Fibroblast of villous mesenchyme (primary cell): ENCODE measurements at regions not wholly inside any gene's neighbourhood (a gene's known extent, or its start where the extent isn't known, plus 50 kb on each side); places are given as distances from the start of the nearest gene placed in this dataset.
A peak's percentile ranks its signal among the peaks of the same experiment; 100 is the strongest.

ENCODE experiments used
- DNase-seq: peaks from one replicate; pipeline ENCODE4 v3.0.0-alpha.2; 2010; ENCODE audit warnings: low read depth
- H3K4me3 ChIP-seq: 2 replicates; pipeline ENCODE4 v1.5.1; 2011; ENCODE audit warnings: low read depth, mild to moderate bottlenecking, low read length
- CTCF ChIP-seq: IDR thresholded peaks from 2 replicates; pipeline ENCODE4 v1.5.1; 2012; ENCODE audit warnings: low read depth, mild to moderate bottlenecking, low read length; ENCODE audit not compliant: insufficient read depth

DNA sequence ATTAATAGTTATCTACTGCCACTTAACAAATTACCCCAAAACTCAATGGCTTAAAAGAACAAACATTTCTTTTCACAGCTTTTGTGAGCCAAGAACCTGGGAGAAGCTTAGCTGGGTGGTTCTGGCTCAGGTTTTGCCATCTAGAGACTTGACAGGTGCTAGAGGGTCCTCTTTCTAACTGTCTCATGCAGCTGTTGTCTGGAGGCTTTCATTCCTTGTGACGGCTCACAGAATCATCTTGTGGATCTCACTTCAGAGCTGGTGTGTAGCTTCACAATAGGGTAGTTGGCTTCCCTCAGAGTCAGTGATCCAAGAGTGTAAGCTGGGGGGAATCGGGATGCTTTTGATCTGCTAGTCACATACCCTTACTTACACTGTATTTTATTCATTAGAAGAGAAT, 81.2 kb upstream of the APC start:
- TF ChIP-seq CTCF = no peak
- H3K4me3 ChIP-seq = no peak overlapping the region
- no peak for DNase-seq

GRCh38 chr5:112657804-112658203, 79.9 kb upstream of the APC start:
- TF ChIP-seq CTCF = no peak
- no peak for DNase-seq
- no peak overlapping the region for H3K4me3 ChIP-seq

- no peak overlapping the region for H3K4me3 ChIP-seq
- no peak for TF ChIP-seq CTCF
- no peak for DNase-seq
These were observed 77.3 kb upstream of the APC start for GRCh38 chr5:112660359-112660758.

DNA sequence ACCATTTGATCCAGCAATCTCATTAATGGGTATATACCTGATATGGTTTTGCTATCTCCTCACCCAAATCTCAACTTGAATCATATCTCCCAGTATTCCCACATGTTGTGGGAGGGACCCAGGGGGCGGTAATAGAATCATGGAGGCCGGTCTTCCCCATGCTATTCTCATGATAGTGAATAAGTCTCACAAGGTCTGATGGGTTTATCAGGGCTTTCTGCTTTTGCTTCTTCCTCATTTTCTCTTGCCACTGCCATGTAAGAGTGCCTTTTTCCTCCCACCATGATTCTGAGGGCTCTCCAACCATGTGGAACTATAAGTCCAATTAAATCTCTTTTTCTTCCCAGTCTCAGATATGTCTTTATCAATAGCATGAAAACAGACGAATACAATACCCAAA, 74.5 kb upstream of the APC start:
- no peak overlapping the region for H3K4me3 ChIP-seq
- TF ChIP-seq CTCF = no peak
- no peak for DNase-seq

DNA sequence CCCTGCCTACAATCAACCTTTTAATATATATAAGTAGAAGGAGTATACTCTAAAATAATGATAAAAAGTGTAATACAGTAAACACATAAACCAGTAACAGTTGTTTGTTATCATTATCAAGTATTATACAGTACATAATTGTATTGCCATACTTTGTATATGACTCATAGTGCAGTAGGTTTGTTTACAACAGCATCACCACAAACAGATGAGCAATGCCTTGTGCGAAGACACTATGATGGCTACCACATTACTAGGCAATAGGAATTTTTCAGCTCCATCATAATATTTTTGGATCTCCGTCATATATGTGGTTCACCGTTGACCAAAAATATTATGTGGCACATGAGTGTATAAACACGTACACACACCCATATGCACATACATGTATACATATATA, 69.7 kb upstream of the APC start:
- TF ChIP-seq CTCF = no peak
- peak; percentile 61 for DNase-seq
- H3K4me3 ChIP-seq = no peak overlapping the region

GRCh38 chr5:112668911-112669310, 68.8 kb upstream of the APC start:
- no peak for DNase-seq
- H3K4me3 ChIP-seq = no peak overlapping the region
- TF ChIP-seq CTCF = no peak

DNA sequence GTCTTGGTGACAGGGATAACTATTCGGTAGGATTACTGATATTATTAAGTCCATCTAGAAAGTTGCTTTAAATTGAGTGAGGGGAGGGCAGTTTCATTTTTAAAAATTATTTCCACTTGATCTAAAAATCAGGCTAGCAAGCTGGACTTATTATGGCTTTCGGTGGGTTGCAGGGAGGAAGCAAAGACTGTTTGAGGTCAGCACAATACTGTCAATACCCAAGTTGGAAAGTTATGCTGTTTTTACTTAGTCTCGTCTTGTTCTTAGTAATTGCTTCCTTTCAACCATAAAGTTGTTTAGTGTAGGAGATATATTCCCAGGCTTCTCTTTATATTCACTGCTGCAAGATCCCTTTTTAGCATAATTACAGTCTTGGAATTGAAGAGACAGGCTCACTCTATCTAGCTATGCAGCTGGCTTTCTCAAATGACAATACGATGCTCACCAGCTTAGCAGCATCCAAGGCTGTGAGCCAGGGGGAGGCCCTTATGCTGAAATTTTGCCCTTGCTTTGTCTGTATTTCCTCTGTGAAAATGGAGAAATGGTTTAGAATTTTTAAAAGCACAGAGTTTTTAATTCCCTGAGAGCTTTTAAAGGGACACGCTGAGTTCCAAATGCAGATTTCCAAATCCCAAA, 68.2 kb upstream of the APC start:
- TF ChIP-seq CTCF = no peak
- H3K4me3 ChIP-seq = no peak overlapping the region
- no peak for DNase-seq
